OCI-M2 (cell line): ENCODE measurements at regions not wholly inside any gene's neighbourhood (a gene's known extent, or its start where the extent isn't known, plus 50 kb on each side); places are given as distances from the start of the nearest gene placed in this dataset.

ENCODE experiments used
- DNase-seq: peaks from one replicate; lab custom pipeline; 2025; ENCODE audit not compliant: unreplicated experiment; lab: John Stamatoyannopoulos, UW

DNA sequence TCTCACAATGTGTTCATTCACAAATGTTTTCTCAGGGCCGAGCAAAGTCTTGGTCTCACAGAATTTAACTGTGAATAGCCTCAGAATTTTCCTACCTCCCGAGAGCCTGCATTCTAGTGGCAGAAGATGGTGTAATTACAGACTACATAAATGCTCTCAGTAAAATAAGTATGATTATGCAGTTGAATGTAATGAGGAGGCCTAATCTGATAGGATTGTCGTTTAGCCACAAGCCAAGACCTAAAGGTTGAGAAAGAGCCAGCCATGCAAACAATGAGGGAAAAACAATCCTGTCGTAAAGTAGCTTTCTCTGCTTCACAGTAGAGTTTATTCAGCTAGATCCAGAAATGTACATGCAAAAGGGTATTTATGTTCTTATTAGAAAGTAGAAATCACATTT lies 607.8 kb upstream of the B3GALT2 start:
- no peak for DNase-seq

DNA sequence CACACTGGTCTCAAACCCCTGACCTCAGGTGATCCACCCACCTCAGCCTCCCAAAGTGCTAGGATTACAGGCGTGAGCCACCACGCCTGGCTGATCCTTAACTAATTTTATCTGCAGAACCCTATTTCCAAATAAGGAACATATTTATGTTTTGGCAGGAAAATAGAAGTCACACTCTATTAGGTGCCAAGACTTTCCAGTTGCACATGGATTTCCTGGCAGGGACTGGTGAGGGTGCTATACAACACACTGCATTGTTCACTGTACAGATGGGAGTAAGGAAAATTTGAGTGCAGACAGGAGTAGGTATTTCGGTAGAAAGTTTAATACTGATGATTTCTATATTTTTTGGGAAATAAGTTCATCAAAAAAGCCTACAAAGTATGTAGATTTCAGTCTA lies 605.3 kb upstream of the B3GALT2 start:
- DNase-seq: no peak

DNA sequence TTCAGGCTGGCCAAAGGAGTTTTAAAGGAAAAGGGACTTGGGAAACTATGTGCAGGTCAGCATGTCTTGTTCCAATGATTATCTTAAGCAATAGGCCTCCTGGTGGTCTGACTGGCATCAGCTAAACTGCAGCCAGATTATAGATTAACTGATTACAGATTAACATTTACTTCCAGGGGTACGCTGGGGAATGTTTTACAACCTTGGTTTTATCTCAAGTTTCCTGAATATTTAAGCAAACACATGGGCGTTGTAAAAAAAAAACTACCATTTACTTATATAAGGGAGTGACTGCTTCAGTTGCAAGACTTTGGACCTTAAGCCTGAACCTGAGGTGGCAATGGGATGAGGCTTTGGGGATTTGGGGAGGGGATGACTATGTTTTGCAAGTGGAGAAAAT lies 600.6 kb upstream of the B3GALT2 start:
- no peak for DNase-seq

DNA sequence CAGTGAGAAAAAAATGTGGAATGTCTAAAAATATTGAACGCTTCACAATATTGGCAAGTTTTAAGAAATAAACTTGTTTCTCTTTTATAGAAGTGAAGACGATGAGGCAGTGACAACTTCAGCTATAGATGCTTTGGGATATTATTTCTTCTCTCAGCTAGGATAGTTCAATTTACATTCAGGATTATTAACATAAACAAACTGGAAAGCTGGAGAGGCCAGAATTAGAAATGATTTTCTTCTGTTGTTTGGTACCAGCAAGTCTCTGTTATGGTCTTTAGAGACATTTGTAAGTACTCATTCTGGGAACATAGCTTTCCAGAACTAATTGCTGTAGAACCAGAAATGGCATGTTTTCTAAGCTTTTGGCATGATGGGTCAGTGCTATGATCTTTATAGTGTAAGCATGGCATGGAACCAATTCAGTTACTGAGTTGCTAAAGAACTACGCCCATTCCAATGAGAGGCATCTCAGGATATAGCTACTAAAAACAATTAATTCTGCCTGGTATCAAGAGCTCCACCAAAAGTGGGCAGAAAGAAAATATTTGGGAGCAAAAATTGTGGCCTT lies 599.5 kb upstream of the B3GALT2 start:
- no peak for DNase-seq

DNA sequence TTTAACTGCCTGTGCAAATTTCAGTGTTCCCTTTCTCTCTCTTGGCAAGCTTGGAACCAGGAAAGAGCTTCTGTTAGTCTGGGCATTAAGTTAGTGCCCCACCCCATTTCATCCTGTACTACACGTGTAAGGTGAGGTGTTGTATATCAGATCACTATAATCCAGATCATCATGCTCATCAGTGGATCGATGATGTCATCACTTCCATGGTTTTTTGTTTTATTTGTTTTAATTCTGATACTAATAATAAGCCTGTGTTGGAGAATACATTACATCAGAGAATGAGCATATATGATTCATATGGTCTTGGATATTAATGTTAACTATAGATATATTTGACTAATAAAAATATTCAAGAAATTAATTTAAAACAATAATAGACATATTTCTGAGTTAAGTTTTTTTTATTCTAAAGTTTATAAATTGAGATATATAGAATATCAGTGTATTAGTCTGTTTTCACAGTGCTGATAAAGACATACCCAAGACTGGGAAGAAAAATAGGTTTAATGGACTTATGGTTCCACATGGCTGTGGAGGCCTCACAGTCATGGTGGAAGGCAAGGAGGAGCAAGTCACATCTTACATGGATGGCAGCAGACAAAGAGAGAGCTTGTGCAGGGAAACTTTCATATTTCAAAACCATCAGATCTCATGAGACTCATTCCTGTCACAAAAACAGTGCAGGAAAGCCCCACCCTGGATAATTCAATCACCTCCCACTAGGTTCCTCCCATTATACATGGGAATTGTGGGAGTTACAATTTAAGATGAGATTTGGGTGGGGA lies 588.3 kb upstream of the B3GALT2 start:
- DNase-seq: no peak

DNA sequence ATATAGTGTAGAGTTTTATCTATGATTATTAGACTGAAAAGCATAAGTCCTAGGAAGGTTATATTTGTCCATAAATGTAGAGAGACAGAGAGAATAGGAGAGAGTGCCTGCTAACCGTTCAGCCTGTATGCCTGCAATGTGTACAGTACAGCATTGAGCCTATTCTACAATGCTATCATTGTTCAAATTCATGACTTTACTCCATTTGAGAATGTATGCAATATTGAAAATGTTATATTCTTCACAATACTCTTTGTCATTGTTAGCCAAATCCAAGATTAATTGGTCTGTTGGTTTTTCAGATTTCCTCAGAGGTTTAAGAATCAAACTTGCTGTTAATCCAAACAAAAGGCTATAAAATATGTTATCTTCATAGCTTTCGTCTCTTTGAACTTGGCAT lies 585.2 kb upstream of the B3GALT2 start:
- no peak for DNase-seq

DNA sequence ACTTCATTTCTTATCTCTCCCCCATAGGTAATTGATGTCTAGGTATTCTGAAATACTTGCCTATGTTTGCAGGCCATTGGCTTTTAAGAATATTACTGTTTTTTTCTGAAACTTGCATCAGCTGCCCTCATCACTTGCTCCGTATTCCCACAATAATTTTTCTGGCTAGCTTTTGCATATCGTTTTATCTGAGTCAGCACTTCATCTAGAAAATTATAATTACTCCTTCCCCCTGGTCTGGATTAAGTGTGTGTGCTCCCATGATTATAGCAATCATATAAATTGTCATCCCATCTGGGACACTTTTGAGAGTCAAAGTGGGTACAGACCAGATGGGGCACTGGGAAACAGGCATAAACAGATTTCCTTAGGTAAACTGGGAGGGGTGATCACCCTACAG lies 583.2 kb upstream of the B3GALT2 start:
- no peak for DNase-seq

DNA sequence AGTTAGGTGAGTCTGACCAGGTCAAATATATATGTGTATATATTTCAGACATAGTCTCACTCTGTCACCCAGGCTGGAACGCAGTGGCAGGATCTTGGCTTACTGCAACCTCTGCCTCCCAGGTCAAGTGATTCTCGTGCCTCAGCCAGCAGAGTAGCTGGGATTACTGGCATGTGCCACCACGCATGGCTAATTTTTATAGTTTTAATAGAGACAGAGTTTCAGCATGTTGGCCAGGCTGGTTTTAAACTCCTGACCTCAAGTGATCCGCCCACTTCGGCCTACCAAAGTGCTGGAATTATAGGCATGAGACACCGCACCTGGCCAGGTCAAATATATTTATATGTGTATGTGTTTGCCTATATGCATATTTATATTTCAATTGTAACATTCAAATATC lies 581.5 kb upstream of the B3GALT2 start:
- no peak for DNase-seq

DNA sequence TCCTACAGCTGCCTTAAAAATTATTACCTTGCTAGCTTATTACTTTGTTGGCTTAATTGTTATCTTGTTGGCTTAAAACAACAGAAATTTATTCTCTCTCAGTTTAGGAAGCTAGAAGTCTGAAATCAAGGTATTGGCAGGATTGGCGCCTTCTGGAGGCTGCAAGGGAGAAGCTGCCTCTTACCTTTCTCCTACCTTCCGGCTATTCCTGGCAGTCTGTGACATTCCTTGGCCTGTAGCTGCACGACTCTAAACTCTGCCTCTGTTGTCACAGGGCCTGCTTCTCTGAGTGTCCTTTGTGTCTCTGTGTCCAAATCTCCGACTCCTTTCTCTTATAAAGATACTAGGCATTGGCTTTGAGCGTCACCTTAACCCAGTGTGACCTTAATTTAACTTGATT lies 579.9 kb upstream of the B3GALT2 start:
- no peak for DNase-seq

DNA sequence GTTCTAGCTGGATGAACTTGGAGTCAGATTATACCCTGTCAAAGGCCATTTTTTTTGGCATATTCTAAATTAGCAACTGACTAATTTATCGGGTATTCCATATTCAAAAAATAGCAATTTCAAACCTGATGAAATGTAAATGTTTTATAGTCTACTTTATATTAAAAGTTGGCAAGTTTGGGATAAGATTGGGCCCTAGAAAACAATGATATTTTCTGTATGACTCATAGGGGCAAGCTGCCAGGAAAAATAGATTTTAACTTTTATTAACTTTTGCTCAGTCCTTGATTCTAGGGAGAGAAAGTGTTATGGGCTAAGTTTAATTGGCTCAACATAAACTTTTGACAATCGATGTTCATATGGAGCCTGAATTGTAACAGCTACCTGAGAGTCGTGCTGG lies 576.9 kb upstream of the B3GALT2 start:
- DNase-seq: no peak

DNA sequence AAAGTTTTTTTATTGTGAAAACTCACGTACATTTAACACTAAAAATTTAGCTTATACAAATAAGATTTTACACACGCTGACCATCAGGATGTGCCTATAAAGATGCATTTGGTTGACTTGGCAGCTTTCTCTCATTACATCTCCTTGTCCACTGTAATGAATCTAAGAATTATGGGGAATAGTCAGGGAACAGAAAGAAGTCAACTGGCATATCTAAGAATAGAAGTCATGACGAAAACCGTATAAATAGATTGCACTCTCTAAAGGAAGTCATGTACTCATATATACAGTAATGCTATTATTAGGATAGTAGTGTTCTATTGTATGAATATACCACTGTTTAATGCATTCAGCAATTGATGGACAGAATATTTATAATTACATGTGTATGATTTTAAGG lies 575.8 kb upstream of the B3GALT2 start:
- DNase-seq: no peak

DNA sequence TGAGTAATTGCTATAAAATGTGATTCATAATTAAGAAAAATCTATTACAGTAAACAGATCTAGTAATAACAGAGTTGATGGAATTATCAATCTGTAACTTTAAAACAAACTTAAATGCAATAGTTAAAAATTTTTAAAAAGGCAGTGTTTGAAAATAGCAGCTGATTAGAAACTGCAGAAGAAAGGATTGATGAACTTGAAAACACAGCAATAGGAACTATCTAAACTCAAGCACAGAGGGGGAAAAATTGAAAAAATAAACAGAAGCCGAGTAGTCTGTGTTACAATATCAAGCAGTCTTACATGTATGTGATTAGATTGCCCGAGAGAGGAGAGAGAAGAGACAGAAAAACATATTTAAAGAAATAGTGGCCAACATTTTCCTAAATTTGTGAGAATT lies 569.0 kb upstream of the B3GALT2 start:
- DNase-seq: no peak

DNA sequence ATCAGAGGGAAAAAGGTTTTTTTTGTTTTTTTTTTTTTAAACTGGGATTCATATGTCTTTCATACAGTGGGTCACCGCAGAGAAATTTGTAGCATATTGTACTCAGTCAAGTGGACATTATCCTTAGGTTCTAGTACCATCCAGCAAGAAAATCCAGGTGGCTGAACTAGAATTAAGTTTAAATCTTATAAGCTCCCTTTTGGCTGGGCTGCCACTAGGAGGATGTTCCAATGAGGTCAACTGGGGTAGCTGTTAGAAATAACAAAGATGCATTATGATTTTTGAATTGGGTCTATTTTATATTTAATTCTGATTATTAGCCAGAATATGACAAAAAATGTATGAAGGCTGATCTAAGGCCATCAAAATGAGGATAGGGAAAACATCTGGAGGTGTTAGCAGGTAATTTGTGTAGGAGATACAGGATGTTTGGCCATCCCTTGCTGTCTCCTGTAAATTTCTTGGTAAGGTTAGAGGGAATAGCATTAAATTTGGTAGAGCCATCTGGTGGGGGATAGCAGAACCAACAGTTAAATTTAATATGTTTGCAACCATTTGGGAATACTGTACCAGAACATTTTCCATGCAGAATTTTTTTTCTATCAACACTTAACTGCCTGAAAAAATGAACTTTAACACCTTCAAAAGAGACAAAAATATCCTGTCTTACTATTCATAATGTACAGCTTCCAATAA lies 568.5 kb upstream of the B3GALT2 start:
- DNase-seq: no peak

DNA sequence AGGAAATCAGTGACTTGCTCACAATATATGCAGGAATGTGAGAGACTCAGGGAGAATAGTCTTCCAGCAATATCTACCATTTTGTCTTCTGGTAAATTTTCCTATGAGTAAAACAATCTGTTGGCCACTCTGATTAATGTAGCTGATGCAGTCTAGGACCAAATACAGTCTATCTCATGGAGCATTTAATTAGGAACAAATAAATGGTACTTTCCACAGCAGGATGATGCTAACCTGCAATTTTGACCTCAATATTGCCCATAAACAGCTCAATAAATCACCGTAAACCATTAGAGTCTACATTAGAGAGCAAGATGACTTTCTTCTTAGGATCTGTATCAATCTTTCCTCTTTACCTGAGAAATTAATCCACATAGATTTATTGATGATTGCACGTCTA lies 567.7 kb upstream of the B3GALT2 start:
- no peak for DNase-seq

DNA sequence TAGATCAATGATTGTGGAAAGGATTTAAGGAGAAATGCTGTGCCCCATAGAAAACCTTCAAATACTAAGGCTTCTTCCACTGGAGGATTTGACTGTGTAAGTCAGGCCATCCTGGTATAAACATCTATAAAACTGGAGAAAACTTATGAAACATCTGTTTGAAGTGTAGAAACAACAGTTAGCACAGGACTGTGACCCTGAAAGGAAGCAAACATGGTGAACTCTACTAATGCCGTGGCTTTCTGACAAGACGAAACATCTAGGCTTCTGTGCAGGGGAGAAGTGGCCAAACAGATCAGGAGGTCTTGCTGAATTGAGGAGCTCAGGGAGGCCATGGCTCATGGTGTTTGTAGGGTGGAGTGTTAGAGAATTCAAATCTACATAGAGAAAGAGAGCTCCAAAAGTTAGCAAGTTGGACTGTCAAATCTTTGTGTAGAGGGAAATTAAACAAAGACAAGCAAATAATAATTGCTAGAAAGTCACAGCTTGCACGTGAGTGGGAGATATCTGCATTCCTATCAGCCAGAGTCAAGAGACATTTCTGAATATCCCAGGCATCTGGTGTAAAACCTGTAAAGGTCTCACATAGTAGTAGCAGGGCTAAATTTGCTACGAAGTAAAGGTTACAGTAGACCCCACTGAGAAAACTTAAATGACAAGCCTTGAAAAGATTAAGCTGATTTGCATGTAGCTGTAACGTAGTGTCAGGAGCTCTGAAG lies 566.8 kb upstream of the B3GALT2 start:
- DNase-seq: no peak

DNA sequence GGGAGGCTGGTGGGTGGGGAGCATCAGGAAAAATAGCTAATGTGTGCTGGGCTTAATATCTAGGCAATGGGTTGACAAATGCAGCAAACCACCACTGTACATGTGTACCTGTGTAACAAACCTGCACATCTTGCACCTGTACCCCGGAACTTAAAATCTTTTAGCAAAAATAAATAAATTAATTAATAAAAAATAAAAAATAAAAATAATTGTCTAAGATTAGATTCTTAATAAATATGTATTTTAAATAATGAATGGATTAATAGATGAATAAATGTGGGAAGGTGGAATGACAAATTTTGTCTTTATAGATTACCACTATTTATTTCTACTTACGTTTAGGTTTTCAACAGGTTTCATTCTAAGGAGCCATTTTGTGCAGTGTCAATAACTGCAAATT lies 563.5 kb upstream of the B3GALT2 start:
- DNase-seq: no peak

DNA sequence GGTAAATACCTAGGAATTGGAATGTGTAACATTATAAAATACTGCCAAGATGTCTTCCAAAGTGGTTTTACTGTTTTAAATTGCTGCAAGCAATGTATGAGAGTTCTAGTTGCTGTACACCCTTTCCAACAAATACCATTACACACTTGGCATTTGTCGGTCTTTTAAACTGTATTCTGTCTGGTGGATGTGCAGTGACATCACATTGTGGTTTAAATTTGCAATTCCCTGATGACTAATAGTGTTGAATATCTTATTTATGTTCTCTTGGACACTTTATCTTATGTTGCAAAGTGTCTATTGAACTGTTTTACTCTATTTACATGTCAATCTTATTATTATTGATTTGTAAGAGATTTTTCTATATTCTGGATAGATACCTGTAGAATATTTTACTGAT lies 561.2 kb upstream of the B3GALT2 start:
- DNase-seq: no peak

DNA sequence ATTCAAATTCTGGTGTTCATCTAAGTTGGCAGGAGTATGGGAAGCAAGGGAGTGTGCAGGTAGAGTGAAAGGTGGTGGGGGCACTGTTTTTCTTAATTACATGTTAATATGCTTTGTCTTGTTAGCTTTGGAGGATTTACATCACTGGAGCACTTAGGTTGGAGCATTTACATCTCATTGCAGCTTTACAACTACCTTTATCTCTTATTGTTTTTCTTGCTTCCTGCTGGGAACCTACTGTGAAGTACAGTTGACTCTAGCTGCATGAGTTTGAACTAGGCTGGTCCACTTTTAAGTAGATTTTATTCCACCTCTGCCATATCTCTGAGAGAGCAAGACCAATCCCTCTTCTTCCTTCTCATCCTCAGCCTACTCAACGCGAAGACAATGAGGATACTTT lies 554.8 kb upstream of the B3GALT2 start:
- DNase-seq: no peak

DNA sequence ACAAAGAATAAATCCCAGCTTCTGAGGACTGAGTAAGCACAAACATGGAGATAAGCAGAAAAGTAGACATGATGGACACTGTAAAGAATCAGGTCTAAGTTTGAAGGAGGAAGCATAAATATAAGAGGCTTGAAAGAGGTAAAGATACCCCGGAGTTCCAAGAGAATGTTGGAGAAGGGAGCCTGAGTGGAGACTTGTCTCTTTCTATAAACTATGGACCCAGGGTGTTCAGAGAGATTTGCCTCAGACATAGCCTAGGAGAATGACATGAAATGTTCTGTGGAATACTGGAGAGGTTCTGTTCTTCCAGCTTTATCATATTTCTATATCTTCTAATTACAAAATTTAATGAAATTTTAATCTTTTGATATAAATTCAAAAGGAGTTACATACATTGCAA lies 554.3 kb upstream of the B3GALT2 start:
- no peak for DNase-seq

DNA sequence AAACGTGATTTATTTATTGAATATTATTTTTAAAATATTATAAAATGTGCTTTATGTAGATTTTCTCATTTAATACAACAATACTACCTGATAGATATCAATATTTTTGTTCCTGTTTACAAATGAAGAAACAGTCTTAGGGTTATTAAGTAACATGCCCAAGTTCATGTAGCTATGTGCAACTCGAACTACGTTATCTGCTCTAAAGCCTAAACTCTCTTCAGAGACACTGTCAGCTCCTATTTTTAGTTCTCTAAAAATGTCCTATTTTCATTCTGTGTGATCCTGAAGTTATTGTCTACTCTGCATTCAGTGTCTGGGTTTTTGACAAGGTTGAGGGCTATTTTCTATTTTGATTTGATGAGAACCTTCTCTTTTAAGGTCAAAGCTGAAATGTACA lies 550.1 kb upstream of the B3GALT2 start:
- no peak for DNase-seq

DNA sequence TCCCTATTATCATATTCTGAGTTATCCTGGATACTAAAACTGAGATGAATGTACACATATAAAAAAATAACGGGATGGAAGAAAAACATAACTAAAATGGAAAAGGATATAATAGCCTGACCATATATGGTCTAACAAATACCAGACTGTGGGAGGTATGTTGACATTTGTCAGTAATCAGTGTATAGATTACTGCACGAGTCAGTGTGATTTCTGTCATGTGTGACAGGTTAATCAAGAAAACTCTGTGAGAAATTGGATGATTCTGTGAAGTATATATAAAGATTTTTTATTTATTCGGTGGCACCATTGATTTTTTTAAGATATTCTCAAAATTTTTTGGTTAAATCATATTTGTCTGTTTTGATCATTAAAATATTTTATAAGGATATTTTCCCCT lies 547.3 kb upstream of the B3GALT2 start:
- no peak for DNase-seq

DNA sequence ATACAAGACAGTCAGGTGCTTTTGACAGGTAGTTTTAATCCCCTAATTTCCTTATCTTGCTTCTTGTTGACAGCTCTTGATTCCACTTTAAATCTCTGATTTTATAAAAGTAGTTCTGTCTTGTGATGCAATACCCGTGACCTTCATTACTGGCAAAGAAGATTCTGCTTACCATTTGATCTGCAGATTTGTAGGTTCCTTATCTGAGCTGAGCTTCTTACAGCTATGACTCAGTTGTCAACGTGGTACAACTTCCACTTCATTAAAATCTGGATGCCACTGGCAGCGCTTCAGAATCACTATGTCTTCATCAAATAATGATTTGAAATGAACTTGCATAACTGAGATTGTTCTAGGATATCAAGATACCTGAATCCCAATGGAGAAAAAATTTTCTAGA lies 543.6 kb upstream of the B3GALT2 start:
- no peak for DNase-seq
